Loucy (cell line): ENCODE measurements at regions not wholly inside any gene's neighbourhood (a gene's known extent, or its start where the extent isn't known, plus 50 kb on each side); places are given as distances from the start of the nearest gene placed in this dataset.

Experiments
- CTCF ChIP-seq: fragments of 200-600 bp; sonication (generic); conservative IDR thresholded peaks from 2 replicates; pipeline ENCODE4 v1.5.1; 2014; ENCODE audit warnings: mild to moderate bottlenecking, antibody characterized with exemption, low read length
- EZH2phosphoT487 ChIP-seq: fragments of 200-600 bp; IDR thresholded peaks from 2 replicates; pipeline ENCODE4 v1.6.1; 2018; ENCODE audit warnings: antibody characterized with exemption, mild to moderate bottlenecking, moderate library complexity, borderline replicate concordance

GRCh38 chr5:8895062-8895461 lies 650.8 kb downstream of the SEMA5A start:
- TF ChIP-seq CTCF: no peak
- no peak for TF ChIP-seq EZH2phosphoT487
